ENCODE measurements at regions not wholly inside any gene's neighbourhood (a gene's known extent, or its start where the extent isn't known, plus 50 kb on each side); places are given as distances from the start of the nearest gene placed in this dataset.

GRCh38 chr7:28263622-28264271 lies 83.2 kb upstream of the JAZF1 start:
- peaks cover 2% of the 10 kb centered on the region for H3K4me1 Mint-ChIP-seq (ENCODE audit: low read depth)
- DNase-seq (ENCODE audit: low spot score, unreplicated experiment) = no peak
- H3K27me3 Mint-ChIP-seq = no peaks in the 10 kb centered on the region
- H3K27ac Mint-ChIP-seq = no peak overlapping the region
- no peaks in the 10 kb centered on the region for H3K36me3 Mint-ChIP-seq (ENCODE audit: insufficient read depth)
- no peaks in the 10 kb centered on the region for H3K9me3 Mint-ChIP-seq (ENCODE audit: low read depth)
- no peak overlapping the region for H3K4me3 Mint-ChIP-seq (ENCODE audit: low read depth)
- no peak for TF ChIP-seq CTCF (IDR thresholded peaks at IDR 0.05; ENCODE audit: unreplicated experiment)

GRCh38 chr7:28266402-28266801 lies 85.8 kb upstream of the JAZF1 start:
- peaks cover 12% of the 10 kb centered on the region for H3K27me3 Mint-ChIP-seq
- no peaks in the 10 kb centered on the region for H3K9me3 Mint-ChIP-seq (ENCODE audit: low read depth)
- DNase-seq (ENCODE audit: low spot score, unreplicated experiment) = no peak
- H3K36me3 Mint-ChIP-seq (ENCODE audit: insufficient read depth) = no peaks in the 10 kb centered on the region
- no peak overlapping the region for H3K4me3 Mint-ChIP-seq (ENCODE audit: low read depth)
- no peak for TF ChIP-seq CTCF (IDR thresholded peaks at IDR 0.05; ENCODE audit: unreplicated experiment)
- no peaks in the 10 kb centered on the region for H3K4me1 Mint-ChIP-seq (ENCODE audit: low read depth)
- H3K27ac Mint-ChIP-seq = no peak overlapping the region

- no peak overlapping the region for H3K27ac Mint-ChIP-seq
- no peaks in the 10 kb centered on the region for H3K9me3 Mint-ChIP-seq (ENCODE audit: low read depth)
- peaks cover 12% of the 10 kb centered on the region for H3K27me3 Mint-ChIP-seq
- H3K36me3 Mint-ChIP-seq (ENCODE audit: insufficient read depth) = no peaks in the 10 kb centered on the region
- DNase-seq (ENCODE audit: low spot score, unreplicated experiment) = no peak
- H3K4me1 Mint-ChIP-seq (ENCODE audit: low read depth) = no peaks in the 10 kb centered on the region
- no peak overlapping the region for H3K4me3 Mint-ChIP-seq (ENCODE audit: low read depth)
- TF ChIP-seq CTCF (IDR thresholded peaks at IDR 0.05; ENCODE audit: unreplicated experiment) = no peak
Observed at GRCh38 chr7:28267012-28267411, 86.4 kb upstream of the JAZF1 start.

GRCh38 chr7:28269700-28270361 lies 89.2 kb upstream of the JAZF1 start:
- Mint-ChIP-seq H3K4me3 (ENCODE audit: low read depth) (no peak overlapping the region), H3K4me1 (ENCODE audit: low read depth) (peaks cover 1% of the 10 kb centered on the region), H3K27me3 (peaks cover 15% of the 10 kb centered on the region), H3K36me3 (ENCODE audit: insufficient read depth) (no peaks in the 10 kb centered on the region), H3K9me3 (ENCODE audit: low read depth) (no peaks in the 10 kb centered on the region), H3K27ac (no peak overlapping the region)
- no peak for TF ChIP-seq CTCF (IDR thresholded peaks at IDR 0.05; ENCODE audit: unreplicated experiment)
- no peak for DNase-seq (ENCODE audit: low spot score, unreplicated experiment)

DNA sequence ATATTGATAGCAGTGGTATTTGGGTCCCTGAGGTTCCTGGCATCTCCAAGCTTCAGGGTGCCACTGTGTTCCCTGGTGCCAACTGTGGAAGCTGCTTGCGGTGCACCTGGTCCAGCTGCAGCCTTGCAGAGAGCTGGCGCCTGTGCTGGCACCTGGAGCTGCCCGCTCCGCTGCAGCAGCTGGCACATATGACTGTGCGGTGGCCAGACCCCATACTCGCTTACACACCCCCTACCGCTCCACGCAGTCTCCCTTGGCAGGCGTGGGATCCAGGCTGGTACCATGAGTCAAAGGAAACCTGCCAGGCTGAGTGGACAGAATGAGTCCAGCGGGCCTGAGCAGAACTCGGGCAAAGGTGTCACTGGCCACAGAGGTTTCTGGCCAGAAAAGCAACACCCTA lies 89.9 kb upstream of the JAZF1 start:
- DNase-seq (ENCODE audit: low spot score, unreplicated experiment) = no peak
- H3K4me3 Mint-ChIP-seq (ENCODE audit: low read depth) = no peak overlapping the region
- no peak for TF ChIP-seq CTCF (IDR thresholded peaks at IDR 0.05; ENCODE audit: unreplicated experiment)

More for the DNA sequence above, 89.9 kb upstream of the JAZF1 start:
- Mint-ChIP-seq H3K27me3 (peaks cover 15% of the 10 kb centered on the region), H3K27ac (no peak overlapping the region), H3K4me1 (ENCODE audit: low read depth) (peaks cover 1% of the 10 kb centered on the region), H3K9me3 (ENCODE audit: low read depth) (no peaks in the 10 kb centered on the region), H3K36me3 (ENCODE audit: insufficient read depth) (no peaks in the 10 kb centered on the region)

All from progenitor cell of endocrine pancreas (in vitro differentiated cells).